ENCODE measurements at regions not wholly inside any gene's neighbourhood (a gene's known extent, or its start where the extent isn't known, plus 50 kb on each side); places are given as distances from the start of the nearest gene placed in this dataset.

GRCh38 chr1:168982778-168983177 is 123.7 kb upstream of the ATP1B1 start:
- TF ChIP-seq POLR2A (IDR thresholded peaks at IDR 0.05), result no peak
- no peak for TF ChIP-seq CTCF (IDR thresholded peaks at IDR 0.05)

Measured in testis (tissue), 2 donors.